ENCODE measurements at regions not wholly inside any gene's neighbourhood (a gene's known extent, or its start where the extent isn't known, plus 50 kb on each side); places are given as distances from the start of the nearest gene placed in this dataset.

DNA sequence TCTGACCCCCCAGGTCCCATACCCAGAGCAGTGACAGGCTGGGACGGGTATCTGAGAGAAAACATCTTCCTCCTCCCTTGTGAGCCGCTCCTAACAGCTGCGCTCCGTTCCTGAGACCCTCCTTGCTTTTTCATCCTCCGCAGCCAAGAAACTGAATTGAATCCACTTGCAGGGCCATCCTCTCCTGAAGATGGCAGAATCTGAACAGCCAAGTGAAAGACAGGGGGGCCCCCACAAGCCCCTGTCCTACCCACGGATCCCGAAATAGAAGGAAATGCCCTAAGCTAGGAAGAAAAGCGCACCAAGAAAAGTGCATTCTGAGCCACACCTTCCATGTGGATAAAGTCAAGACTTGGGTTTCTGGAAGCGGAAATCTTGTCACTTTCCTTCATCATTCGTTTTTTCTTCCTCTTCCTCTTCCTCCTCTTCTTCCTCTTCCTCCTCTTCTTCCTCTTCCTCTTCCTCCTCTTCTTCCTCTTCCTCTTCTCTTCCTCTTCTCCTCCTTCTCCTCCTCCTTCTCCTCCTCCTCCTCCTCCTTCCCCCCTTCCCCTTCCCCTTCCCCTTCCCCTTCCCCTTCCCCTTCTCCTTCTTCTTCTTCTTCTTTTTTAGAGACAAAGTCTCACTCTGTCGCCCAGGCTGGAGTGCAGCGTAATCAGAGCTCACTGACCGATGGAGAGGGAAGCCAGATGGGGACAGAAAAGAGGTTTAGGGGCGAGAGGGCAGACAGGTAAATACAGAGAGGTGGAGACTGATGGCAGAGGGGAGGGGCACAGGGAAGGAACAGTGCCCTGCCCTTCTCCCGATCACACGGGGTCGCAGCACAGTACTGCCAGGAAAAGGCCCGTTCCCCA, 86.0 kb upstream of the WWC2 start:
- TF ChIP-seq POLR2A (IDR thresholded peaks at IDR 0.05; ENCODE audit: borderline replicate concordance, extremely low read depth, insufficient read depth, insufficient read length) (no peak), CBX3 (IDR thresholded peaks at IDR 0.05; ENCODE audit: low read depth) (no peak), EZH2 (IDR thresholded peaks at IDR 0.05) (no peak), CEBPB (IDR thresholded peaks at IDR 0.05; ENCODE audit: low read depth) (no peak)
- TF ChIP-seq, protein P1, sequence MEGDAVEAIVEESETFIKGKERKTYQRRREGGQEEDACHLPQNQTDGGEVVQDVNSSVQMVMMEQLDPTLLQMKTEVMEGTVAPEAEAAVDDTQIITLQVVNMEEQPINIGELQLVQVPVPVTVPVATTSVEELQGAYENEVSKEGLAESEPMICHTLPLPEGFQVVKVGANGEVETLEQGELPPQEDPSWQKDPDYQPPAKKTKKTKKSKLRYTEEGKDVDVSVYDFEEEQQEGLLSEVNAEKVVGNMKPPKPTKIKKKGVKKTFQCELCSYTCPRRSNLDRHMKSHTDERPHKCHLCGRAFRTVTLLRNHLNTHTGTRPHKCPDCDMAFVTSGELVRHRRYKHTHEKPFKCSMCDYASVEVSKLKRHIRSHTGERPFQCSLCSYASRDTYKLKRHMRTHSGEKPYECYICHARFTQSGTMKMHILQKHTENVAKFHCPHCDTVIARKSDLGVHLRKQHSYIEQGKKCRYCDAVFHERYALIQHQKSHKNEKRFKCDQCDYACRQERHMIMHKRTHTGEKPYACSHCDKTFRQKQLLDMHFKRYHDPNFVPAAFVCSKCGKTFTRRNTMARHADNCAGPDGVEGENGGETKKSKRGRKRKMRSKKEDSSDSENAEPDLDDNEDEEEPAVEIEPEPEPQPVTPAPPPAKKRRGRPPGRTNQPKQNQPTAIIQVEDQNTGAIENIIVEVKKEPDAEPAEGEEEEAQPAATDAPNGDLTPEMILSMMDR (IDR thresholded peaks at IDR 0.05 in 2 of 3, conservative IDR thresholded peaks at IDR 0.05 in 1 of 3; ENCODE audit: borderline replicate concordance in 1 of 3, insufficient read depth in 1 of 3, low read depth in 2 of 3, low read length in 2 of 3): no peak
